ENCODE measurements at regions not wholly inside any gene's neighbourhood (a gene's known extent, or its start where the extent isn't known, plus 50 kb on each side); places are given as distances from the start of the nearest gene placed in this dataset.

DNA sequence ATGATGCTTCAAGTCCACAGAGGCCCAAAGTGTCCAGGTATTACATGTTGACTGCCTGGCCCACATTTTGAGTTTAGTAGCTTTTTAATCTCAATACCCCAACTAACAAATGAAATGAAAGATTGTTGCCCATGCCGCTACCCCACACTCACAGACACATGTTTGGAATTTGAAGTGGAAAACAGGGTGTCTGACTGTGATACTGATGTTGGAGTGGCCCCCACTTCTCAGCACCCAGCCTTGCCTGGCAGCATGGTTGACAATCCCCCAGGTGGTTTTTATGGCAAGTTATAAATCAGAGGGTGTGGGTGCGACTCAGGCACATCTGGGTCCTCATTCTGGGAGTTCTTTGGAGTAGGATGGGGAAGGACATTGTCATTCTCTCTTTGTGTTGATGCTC, 314.7 kb upstream of the ZNF32 start:
- FAIRE-seq, result peak; percentile 83
- DNase-seq (ENCODE audit: low spot score), result no peak

GRCh38 chr10:43962346-43963191, 313.9 kb upstream of the ZNF32 start:
- peak; percentile 59 for FAIRE-seq
- no peak for DNase-seq (ENCODE audit: low spot score)

GRCh38 chr10:43961523-43962345, 313.1 kb upstream of the ZNF32 start:
- FAIRE-seq (no peak), DNase-seq (ENCODE audit: low spot score) (no peak)

DNA sequence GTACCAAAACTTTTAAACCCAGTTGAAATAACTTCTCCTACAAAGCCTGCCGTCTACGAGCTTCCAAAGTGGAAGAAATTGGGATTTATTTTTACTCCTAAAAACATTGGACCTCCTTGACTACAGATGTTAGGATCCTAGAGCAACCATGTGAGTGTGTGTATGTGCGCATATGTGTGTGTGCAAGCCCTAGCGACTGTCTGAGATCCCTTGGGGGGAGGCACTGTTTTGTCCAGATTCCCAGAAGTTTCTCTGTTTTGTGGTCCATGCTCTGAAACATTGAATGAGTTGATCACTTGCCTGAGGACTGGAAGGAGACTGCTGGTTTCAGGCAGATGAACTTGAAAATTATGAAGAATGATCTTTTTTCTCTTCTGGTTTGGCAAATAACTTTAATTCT, 312.3 kb upstream of the ZNF32 start:
- FAIRE-seq, result no peak
- DNase-seq (ENCODE audit: low spot score), result no peak

- FAIRE-seq (no peak), DNase-seq (ENCODE audit: low spot score) (no peak)
Measured at GRCh38 chr10:43960477-43960876, 311.8 kb upstream of the ZNF32 start.

GRCh38 chr10:43960135-43960415, 311.4 kb upstream of the ZNF32 start:
- DNase-seq (ENCODE audit: low spot score) (no peak), FAIRE-seq (no peak)

- no peak for DNase-seq (ENCODE audit: low spot score)
- FAIRE-seq, result peak; percentile 92
Measured at GRCh38 chr10:43959364-43960134, 310.9 kb upstream of the ZNF32 start.

DNA sequence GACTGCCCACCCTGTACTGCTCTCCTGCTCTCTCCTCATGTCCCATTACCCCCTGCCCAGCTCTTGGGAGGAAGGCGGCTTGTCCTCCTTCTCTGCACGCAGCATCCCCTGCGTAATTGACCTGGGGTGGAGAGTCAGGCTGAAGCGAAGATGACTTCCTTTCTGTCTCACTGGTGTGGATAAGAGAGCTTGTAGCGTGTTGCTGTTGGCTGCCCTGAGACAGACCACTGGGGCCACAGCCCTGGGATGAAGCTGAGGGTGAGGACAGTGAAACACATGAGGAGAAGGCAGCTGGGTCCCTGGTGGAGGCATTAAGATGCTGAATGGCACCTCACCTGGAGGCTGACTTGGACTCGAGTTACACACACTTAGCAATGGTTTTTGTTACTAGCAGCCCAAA, 310.3 kb upstream of the ZNF32 start:
- DNase-seq (ENCODE audit: low spot score) (no peak), FAIRE-seq (no peak)

DNA sequence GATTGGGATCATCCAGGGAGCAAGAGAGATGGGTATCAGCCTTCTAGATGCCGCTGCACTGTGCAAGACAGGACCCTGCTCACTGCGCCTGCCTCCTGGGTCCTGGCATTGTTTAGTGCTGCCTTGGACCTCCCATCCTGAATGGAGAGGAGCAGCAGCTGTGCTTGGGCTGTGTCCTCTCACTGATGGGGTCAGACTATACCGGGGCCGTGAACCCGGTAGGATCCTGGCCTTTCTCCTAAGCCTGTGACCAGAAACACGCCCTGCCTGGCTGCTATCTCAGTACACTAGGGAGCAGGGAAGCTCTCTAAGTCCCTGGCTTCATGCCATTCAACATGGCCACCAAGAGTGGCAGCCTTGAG, 309.4 kb upstream of the ZNF32 start:
- DNase-seq (ENCODE audit: low spot score), result no peak
- FAIRE-seq, result no peak

DNA sequence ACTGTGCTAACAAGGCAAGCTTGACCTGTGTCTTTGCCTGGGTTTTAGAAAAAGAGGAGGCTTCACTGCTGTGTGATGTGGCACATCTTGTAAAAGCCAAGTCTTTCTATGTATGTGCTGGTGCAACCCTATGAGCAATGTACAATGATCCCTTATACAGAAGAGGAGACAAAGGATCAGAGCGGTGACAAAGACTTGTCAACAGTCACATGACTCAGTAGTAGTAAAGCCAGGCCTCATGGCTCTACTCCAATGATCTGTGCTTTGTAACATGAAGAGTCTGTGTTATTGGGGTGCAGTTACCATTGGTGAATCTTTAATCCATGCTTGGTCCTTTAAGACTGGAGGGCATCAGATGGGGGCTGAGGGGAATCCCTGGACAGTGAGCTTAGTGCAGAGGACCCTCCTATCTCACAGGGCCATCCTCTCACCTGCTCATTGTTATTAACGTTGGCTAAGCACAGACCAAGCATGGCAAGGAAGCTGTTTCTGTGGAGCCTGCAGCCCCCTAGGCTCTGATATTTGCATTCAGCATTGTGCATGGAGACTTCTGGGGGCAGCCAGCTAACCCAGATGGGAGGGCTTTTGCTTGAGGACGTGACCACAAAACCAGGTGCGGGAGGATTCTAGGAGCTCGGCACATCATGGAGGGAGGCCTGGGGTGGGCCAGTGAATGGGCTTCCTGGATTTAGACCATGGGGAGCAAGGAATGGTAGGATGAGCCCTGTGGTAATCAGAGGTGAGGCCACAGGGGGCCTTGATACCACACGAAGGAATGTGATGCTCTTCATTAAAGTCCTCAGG, 308.8 kb upstream of the ZNF32 start:
- no peak for DNase-seq (ENCODE audit: low spot score)
- FAIRE-seq, result peak; percentile 13

GRCh38 chr10:43955978-43956377, 307.3 kb upstream of the ZNF32 start:
- no peak for DNase-seq (ENCODE audit: low spot score)
- FAIRE-seq, result no peak

DNA sequence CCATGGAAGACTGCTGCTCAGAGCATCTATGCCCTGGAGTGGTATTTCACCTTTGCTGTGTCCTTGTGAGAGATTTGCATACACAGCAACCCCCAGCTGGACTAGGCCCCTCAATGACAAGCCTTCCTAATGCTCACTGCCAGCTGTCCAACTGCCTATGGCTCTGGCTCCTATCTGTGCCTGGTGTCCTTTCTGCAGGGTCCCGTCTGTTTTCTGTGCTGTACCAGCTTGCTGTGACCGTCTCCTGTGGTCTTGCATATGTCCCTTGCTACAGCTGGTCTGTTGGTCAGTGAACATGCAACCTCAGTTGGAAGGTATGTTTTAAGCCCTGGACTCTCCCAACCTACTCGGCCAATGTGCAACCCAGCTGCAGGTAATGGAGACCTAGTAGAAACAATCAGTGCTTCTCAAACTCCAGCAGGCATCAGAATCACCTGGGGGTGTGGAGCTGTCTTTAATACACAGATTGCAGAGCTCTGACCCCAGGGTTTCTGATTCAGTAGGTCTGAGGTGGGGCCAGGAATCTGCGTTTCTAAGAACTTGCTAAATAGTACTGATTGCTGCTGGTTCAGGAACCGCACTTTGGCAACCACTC, 306.4 kb upstream of the ZNF32 start:
- peak; percentile 77 for FAIRE-seq
- DNase-seq (ENCODE audit: low spot score), result no peak

GRCh38 chr10:43953672-43954071, 305.0 kb upstream of the ZNF32 start:
- DNase-seq (ENCODE audit: low spot score), result no peak

GRCh38 chr10:43952760-43953159, 304.1 kb upstream of the ZNF32 start:
- DNase-seq (ENCODE audit: low spot score), result no peak
- no peak for FAIRE-seq

More at GRCh38 chr10:43953672-43954071, 305.0 kb upstream of the ZNF32 start:
- no peak for FAIRE-seq

DNA sequence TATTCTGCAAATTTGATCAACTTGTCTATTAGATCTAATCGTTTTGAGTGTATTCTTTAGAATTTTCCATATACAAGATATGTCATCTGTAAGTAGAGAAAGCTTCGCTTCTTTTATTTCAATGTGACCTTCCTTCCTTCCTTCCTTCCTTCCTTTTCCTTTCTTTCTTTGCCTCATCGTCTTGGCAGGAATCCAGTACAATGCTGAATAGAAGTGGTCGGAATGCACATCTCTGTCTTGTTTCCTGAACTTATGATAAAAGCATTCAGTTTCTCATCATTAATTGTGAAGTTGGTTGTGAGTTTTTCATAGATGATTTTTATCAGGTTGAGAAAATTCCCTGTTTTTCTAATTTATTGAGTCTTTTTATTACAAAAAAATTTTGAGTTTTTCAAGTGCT, 300.7 kb upstream of the ZNF32 start:
- DNase-seq (ENCODE audit: low spot score) (no peak), FAIRE-seq (no peak)

- DNase-seq (ENCODE audit: low spot score) (no peak), FAIRE-seq (no peak)
Measured at GRCh38 chr10:43946445-43946844, 297.8 kb upstream of the ZNF32 start.

DNA sequence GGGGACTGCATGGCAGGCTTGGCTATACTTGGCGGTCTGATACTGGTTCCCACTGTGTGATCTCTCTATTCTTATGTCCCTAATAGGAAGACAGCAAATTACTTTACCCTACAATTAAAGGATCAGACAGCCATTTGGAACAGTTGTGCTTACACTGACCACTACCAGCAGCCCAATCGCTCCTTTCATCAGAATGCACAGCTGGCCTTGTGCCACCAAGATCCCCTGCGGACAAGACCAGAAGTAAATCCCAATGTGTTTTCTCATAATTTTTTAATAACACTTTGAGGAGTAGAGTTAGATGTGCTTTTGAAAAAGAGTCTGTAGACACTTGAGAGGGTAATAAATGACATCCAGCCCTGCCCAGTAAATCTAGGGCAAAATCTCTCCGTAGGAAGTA, 297.2 kb upstream of the ZNF32 start:
- no peak for DNase-seq (ENCODE audit: low spot score)
- no peak for FAIRE-seq

GRCh38 chr10:43945094-43945730, 296.5 kb upstream of the ZNF32 start:
- FAIRE-seq (peak; percentile 55), DNase-seq (ENCODE audit: low spot score) (no peak)

DNA sequence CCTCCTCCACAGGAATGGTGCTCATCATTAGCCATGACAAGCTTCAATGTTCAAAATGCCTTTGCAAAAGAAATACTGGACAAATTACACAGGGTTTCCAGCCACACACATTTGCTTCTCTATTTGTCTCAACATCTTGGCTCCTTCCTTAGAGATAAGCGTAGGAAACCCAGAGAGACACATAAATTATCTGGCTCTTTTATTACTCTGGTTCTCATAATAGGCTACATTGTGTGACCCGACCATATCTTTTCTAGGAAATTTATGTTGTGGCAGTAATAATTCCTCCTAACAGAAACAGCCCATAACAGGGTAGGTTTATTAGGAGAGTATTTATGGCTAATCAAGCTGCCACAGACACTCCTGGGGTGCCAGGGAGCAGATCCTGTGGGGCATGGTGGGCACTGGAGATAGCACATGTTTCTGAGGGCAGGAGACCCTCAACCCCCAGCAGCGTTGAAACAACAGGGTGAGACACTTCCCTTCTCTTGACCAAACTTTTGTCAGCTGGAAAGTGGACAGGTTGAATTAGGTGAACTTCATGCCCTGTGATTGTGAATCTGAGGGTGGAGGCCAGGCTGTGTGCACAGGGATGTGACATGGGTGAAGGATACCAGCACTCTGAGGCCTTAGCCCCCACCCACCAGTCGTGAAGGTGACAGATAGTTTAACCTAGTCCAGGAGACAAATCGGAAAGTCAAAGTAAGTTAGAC, 295.9 kb upstream of the ZNF32 start:
- FAIRE-seq (peak; percentile 20), DNase-seq (ENCODE audit: low spot score) (no peak)

Measured in urothelium cell line (cell line).